ENCODE measurements at regions not wholly inside any gene's neighbourhood (a gene's known extent, or its start where the extent isn't known, plus 50 kb on each side); places are given as distances from the start of the nearest gene placed in this dataset.

DNA sequence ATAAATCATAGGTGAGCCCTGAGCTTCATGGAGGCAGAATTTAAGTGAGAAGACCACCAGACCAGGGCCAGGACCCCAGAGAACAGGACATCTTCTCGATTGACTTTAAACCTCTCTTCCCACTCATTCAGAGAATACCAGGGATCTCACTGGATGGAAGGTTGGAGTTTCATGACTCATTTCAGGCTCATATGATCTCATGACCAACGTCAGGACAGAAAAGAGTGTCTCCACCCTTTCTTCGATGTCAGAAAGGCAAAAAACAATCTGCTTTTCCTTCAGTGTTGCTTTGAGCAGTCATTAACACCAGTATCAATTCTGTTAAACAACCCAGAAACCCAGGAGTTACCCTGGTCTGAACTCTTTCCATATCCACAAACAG is 361.0 kb downstream of the KLF12 start:
- TF ChIP-seq, protein P1, sequence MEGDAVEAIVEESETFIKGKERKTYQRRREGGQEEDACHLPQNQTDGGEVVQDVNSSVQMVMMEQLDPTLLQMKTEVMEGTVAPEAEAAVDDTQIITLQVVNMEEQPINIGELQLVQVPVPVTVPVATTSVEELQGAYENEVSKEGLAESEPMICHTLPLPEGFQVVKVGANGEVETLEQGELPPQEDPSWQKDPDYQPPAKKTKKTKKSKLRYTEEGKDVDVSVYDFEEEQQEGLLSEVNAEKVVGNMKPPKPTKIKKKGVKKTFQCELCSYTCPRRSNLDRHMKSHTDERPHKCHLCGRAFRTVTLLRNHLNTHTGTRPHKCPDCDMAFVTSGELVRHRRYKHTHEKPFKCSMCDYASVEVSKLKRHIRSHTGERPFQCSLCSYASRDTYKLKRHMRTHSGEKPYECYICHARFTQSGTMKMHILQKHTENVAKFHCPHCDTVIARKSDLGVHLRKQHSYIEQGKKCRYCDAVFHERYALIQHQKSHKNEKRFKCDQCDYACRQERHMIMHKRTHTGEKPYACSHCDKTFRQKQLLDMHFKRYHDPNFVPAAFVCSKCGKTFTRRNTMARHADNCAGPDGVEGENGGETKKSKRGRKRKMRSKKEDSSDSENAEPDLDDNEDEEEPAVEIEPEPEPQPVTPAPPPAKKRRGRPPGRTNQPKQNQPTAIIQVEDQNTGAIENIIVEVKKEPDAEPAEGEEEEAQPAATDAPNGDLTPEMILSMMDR (IDR thresholded peaks at IDR 0.05) = no peak
- no peak for TF ChIP-seq POLR2A (IDR thresholded peaks at IDR 0.05)
